Right atrium auricular region (tissue), 2 donors: ENCODE measurements at regions not wholly inside any gene's neighbourhood (a gene's known extent, or its start where the extent isn't known, plus 50 kb on each side); places are given as distances from the start of the nearest gene placed in this dataset.

Source experiments
- DNase-seq: peaks from one replicate; pipeline ENCODE4 v3.0.0-alpha.2; 2019; ENCODE audit warnings: low spot score
- H3K27ac ChIP-seq, 2 donors: fragments of 200-600 bp; sonication (generic); 1 replicate in 1 of 2; 2 replicates in 1 of 2; pipeline ENCODE4 v1.5.1; 2016 to 2019
- H3K27me3 ChIP-seq, 2 donors: fragments of 200-600 bp; sonication (generic); one replicate each; pipeline versions ENCODE4 v1.5.1 to v1.6.0; 2017 to 2019
- H3K36me3 ChIP-seq: fragments of 200-600 bp; sonication (generic); one replicate; pipeline ENCODE4 v1.5.1; 2016
- H3K4me1 ChIP-seq, 2 donors: fragments of 200-600 bp; sonication (generic); one replicate each; pipeline versions ENCODE4 v1.5.1 to v1.6.0; 2017 to 2019
- H3K4me3 ChIP-seq, 2 donors: fragments of 200-600 bp; sonication (generic); 1 replicate in 1 of 2; 2 replicates in 1 of 2; pipeline ENCODE4 v1.5.1; 2017 to 2019; ENCODE audit warnings: mild to moderate bottlenecking in 1 of 2, moderate library complexity in 1 of 2
- H3K9me3 ChIP-seq, 2 donors: fragments of 200-600 bp; sonication (generic); one replicate each; pipeline ENCODE4 v1.5.1; 2019
- TF ChIP-seq, protein P1 (sequence below), 2 donors: fragments of 200-600 bp; sonication (generic); IDR thresholded peaks; one replicate each; pipeline ENCODE4 v1.5.1; 2019; ENCODE audit warnings: antibody characterized with exemption in 2 of 2

DNA sequence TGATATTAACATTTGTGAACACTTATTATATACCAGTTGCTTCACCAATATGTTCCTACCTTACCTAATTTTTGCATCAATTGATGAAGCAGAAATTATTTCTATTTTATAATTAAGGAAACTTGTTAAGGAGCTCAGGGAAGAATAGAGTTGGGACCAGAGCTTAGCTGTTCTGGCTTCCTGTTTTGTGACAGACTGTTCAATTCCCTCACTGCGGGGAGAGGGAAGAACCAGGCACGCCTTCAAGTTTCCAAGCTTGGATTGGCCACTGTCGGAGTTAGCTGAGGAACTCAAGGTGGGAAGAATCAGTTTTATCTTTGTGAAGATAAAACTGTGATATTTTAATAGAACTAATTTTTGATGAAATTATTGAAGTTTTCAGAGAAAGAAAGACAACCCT is 142.3 kb upstream of the LMO4 start:
- no peak overlapping the region for H3K4me3 ChIP-seq
- no peak for DNase-seq
- no peaks in the 10 kb centered on the region for H3K36me3 ChIP-seq
- TF ChIP-seq, protein P1, sequence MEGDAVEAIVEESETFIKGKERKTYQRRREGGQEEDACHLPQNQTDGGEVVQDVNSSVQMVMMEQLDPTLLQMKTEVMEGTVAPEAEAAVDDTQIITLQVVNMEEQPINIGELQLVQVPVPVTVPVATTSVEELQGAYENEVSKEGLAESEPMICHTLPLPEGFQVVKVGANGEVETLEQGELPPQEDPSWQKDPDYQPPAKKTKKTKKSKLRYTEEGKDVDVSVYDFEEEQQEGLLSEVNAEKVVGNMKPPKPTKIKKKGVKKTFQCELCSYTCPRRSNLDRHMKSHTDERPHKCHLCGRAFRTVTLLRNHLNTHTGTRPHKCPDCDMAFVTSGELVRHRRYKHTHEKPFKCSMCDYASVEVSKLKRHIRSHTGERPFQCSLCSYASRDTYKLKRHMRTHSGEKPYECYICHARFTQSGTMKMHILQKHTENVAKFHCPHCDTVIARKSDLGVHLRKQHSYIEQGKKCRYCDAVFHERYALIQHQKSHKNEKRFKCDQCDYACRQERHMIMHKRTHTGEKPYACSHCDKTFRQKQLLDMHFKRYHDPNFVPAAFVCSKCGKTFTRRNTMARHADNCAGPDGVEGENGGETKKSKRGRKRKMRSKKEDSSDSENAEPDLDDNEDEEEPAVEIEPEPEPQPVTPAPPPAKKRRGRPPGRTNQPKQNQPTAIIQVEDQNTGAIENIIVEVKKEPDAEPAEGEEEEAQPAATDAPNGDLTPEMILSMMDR (IDR thresholded peaks at IDR 0.05) = no peak
- H3K9me3 ChIP-seq = no peaks in the 10 kb centered on the region
- no peaks in the 10 kb centered on the region for H3K27me3 ChIP-seq
- no peaks in the 10 kb centered on the region for H3K4me1 ChIP-seq
- H3K27ac ChIP-seq = no peak overlapping the region

DNA sequence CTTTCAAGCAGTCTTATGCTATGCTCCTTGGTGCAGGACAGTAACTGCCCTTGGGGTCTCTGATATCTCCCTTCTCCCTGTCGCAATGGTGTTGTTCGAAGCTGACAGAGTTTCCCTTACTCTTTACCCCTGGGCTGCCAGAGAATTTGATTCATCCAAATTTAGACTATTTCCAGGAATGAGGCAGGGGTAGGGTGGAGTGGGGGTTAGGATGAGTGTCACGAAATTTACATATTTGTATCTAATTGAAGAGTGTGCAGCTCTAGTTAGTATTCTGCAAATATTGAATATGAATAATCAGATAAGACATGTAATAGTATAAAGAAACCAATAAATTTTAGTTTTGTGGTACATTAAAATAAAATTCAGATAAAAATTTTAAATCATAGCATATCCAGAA is 140.0 kb upstream of the LMO4 start:
- Histone ChIP-seq H3K27ac (no peak overlapping the region), H3K36me3 (no peaks in the 10 kb centered on the region), H3K4me3 (no peak overlapping the region), H3K9me3 (no peaks in the 10 kb centered on the region), H3K27me3 (no peaks in the 10 kb centered on the region), H3K4me1 (no peaks in the 10 kb centered on the region)
- no peak for DNase-seq
- TF ChIP-seq, protein P1 (IDR thresholded peaks at IDR 0.05) = no peak

DNA sequence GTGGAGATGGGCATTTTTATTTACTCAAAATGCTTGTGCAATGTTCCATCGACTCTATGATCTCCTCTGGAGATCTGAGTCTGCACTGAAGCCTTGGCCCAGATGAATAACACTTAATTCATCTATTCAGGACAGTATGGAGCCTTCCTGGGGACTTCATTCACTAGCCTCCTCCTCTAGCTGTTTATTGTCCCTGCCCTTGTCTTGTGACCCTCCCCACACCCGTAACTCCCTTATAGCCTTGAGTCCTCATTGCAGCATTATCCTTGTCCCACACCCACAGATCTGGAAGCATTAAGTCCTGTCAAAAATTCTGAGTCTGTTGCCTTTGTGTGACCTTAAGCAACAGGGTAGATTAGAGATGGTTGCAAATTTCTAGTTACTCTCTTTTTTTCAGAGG is 138.3 kb upstream of the LMO4 start:
- H3K27ac ChIP-seq = no peak overlapping the region
- TF ChIP-seq, protein P1 (IDR thresholded peaks at IDR 0.05) = no peak

DNA sequence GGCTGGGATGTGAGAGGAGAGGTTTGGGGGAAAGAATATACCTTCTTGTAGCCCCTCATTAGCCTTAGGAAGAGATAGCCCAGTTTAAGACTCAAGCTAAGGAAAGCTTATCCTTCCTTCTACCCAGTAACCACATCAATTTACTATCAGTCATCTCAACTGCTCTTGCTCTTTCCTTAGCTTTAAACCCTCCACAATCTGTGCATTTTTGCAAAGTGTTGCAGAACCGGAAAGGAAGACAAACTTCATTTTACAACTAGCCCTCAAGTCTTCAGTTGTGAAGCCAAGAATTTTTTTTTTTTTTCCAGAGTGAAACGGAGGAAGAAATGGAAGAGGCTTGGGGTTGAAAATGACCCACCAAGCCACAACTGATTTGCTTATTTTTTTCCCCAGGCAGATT is 137.0 kb upstream of the LMO4 start:
- Histone ChIP-seq H3K27ac (no peak overlapping the region), H3K36me3 (no peaks in the 10 kb centered on the region), H3K27me3 (no peaks in the 10 kb centered on the region), H3K4me3 (no peak overlapping the region), H3K9me3 (peaks cover 0 to 12% of the 10 kb centered on the region in 2 donors), H3K4me1 (no peaks in the 10 kb centered on the region)
- no peak for DNase-seq
- TF ChIP-seq, protein P1 (IDR thresholded peaks at IDR 0.05) = no peak

More for the DNA sequence above, 138.3 kb upstream of the LMO4 start:
- no peaks in the 10 kb centered on the region for H3K4me1 ChIP-seq
- no peaks in the 10 kb centered on the region for H3K36me3 ChIP-seq
- H3K9me3 ChIP-seq = peaks cover 0 to 10% of the 10 kb centered on the region in 2 donors
- no peak for DNase-seq
- H3K4me3 ChIP-seq = no peak overlapping the region
- H3K27me3 ChIP-seq = no peaks in the 10 kb centered on the region

DNA sequence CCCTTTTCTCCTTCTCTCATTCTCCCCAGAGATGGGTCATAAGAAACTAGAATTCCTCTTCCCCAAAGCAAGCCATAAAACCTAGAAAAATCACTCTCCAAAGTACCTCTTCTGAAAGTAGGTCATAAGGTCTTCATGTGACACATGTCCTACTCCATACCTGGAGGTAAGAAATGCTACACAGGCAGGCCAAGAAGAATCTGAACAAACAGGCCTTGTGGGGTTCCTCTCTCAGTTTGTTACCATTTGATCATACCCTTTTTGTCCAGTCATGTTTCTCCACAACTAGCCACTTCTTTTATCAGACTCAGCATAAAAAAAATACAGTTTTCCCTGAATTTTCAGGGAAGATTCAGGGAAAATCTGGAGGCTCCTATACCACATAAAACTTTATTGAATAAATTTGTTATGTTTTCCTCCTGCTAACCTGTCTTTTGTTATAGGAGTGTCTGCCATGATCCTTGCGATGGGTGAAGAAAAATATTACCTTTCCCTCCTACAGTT is 134.4 kb upstream of the LMO4 start:
- Histone ChIP-seq H3K36me3 (no peaks in the 10 kb centered on the region), H3K4me3 (no peak overlapping the region), H3K9me3 (peaks cover 0 to 12% of the 10 kb centered on the region in 2 donors), H3K27me3 (no peaks in the 10 kb centered on the region), H3K4me1 (no peaks in the 10 kb centered on the region), H3K27ac (no peak overlapping the region)
- no peak for DNase-seq
- TF ChIP-seq, protein P1 (IDR thresholded peaks at IDR 0.05) = no peak

DNA sequence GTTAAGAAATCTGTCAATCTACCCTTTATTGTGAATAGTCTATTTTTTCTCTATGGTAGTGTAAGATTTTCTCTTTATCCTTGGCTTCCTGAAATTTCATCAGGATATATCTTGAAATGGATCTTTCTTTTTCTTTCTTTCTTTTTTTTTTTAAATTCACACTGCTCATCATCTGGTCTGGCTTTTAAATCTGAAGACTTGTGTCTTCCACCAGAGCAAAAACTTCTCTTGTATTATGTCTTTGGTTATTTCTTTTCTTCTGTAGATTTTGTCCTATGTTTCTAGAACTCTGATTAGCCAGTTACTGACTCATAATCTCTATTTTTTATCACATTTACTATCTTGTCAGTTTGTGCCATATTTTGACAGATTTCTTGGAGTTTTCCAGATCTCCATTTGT is 133.8 kb upstream of the LMO4 start:
- TF ChIP-seq, protein P1 (IDR thresholded peaks at IDR 0.05) = no peak
- no peak overlapping the region for H3K4me3 ChIP-seq

More for the DNA sequence above, 133.8 kb upstream of the LMO4 start:
- no peak for DNase-seq
- no peaks in the 10 kb centered on the region for H3K4me1 ChIP-seq
- H3K9me3 ChIP-seq = peaks cover 0 to 12% of the 10 kb centered on the region in 2 donors
- H3K36me3 ChIP-seq = no peaks in the 10 kb centered on the region
- no peaks in the 10 kb centered on the region for H3K27me3 ChIP-seq
- no peak overlapping the region for H3K27ac ChIP-seq
